ENCODE measurements at regions not wholly inside any gene's neighbourhood (a gene's known extent, or its start where the extent isn't known, plus 50 kb on each side); places are given as distances from the start of the nearest gene placed in this dataset.

DNA sequence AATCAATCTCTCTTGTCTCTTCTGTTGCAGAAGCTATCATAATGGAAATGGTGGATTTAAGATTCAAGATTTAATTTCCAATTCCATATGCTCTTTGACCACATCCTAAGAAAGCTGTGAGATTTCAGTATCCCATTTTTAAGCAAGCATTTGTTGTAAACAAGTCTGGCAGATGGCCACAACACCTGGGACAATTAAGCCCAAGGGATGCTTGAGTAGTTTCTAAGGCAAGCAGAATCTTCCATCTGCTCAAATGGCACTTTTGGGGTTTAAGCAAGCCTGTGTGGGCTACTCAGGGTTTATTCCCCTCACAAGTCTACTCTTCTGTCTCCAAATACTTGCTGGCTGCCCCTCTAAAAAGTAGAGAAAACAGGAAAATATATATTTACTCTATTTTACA is 304.7 kb upstream of the SYT1 start:
- no peak for TF ChIP-seq MAFK (IDR thresholded peaks at IDR 0.05; ENCODE audit: partially characterized antibody)
- no peak for TF ChIP-seq EP300 (IDR thresholded peaks at IDR 0.05)
